B cell (primary cell): ENCODE measurements at regions not wholly inside any gene's neighbourhood (a gene's known extent, or its start where the extent isn't known, plus 50 kb on each side); places are given as distances from the start of the nearest gene placed in this dataset.

Source experiments
- ATAC-seq: fragments of 200-7000 bp; cut with Tn5 transposase; one replicate; pipeline ENCODE4 v1.10.0; 2021; ENCODE audit warnings: low read depth, mild to moderate bottlenecking, moderate number of reproducible peaks, moderate library complexity
- CTCF ChIA-PET: fragments of 350-600 bp; sonication (Branson Sonifier 250); formaldehyde crosslinking; loops from one replicate; lab custom pipeline; 2021; ENCODE audit warnings: antibody characterized with exemption, inconsistent platforms; lab: Charles Lee
- POLR2A ChIA-PET: fragments of 350-600 bp; sonication (Branson Sonifier 250); formaldehyde crosslinking; loops from one replicate; lab custom pipeline; 2021; ENCODE audit warnings: antibody characterized with exemption; lab: Charles Lee
- DNase-seq: peaks from one replicate; pipeline ENCODE4 v3.0.0; 2013
- H2AFZ ChIP-seq: 2 replicates; pipeline ENCODE4 v1.6.1; 2012; ENCODE audit warnings: mild to moderate bottlenecking, low read depth, low read length; ENCODE audit not compliant: insufficient read depth, poor library complexity, severe bottlenecking
- H3K27ac ChIP-seq, 2 donors: 1 replicate in 1 of 2; 2 replicates in 1 of 2; pipeline ENCODE4 v1.5.1; 2012 to 2013; ENCODE audit warnings: low read length in 2 of 2, mild to moderate bottlenecking in 2 of 2, moderate library complexity in 1 of 2
- H3K27me3 ChIP-seq, 4 experiments: fragments of 200-600 bp in 1 of 4; sonication (generic) in 1 of 4; replicated peaks in 1 of 4; 1 replicate in 2 of 4; 2 replicates in 2 of 4; pipeline versions ENCODE4 v1.6.1 to v1.7.0; 2013 to 2016; ENCODE audit warnings: low read length in 3 of 4, mild to moderate bottlenecking in 2 of 4, mixed read lengths in 1 of 4, moderate library complexity in 1 of 4; ENCODE audit not compliant: insufficient read depth in 4 of 4, control insufficient read depth in 3 of 4; ENCODE audit errors: control extremely low read depth in 1 of 4
- H3K36me3 ChIP-seq, 2 experiments: replicated peaks in 1 of 2; 1 replicate in 1 of 2; 2 replicates in 1 of 2; pipeline versions ENCODE4 v1.6.1 to v1.7.1; 2013; ENCODE audit warnings: low read length in 1 of 2; ENCODE audit not compliant: insufficient read depth in 2 of 2, control insufficient read depth in 1 of 2; ENCODE audit errors: control extremely low read depth in 1 of 2, extremely low read depth in 1 of 2
- H3K4me1 ChIP-seq, 2 donors: fragments of 200-600 bp in 1 of 2; sonication (generic) in 1 of 2; 1 replicate in 1 of 2; 2 replicates in 1 of 2; pipeline versions ENCODE4 v1.5.1 to v1.6.1; 2013 to 2017; ENCODE audit warnings: low read length in 2 of 2; ENCODE audit not compliant: control insufficient read depth in 2 of 2, insufficient read depth in 2 of 2
- H3K4me2 ChIP-seq: replicated peaks from 2 replicates; pipeline ENCODE3; 2012; ENCODE audit warnings: mild to moderate bottlenecking, low read depth, low read length; ENCODE audit not compliant: poor library complexity, severe bottlenecking
- H3K4me3 ChIP-seq, 5 experiments: fragments of 200-600 bp in 1 of 5; sonication (generic) in 1 of 5; 1 replicate in 3 of 5; 2 replicates in 2 of 5; pipeline versions ENCODE4 v1.5.1 to v1.7.0; 2011 to 2016; ENCODE audit warnings: low read length in 4 of 5, mild to moderate bottlenecking in 4 of 5, low read depth in 2 of 5, control low read depth in 1 of 5, moderate library complexity in 1 of 5; ENCODE audit not compliant: insufficient read depth in 1 of 5; ENCODE audit errors: control extremely low read depth in 1 of 5, extremely low read depth in 1 of 5
- H3K79me2 ChIP-seq: fragments of 200-600 bp; sonication (generic); one replicate; pipeline ENCODE4 v1.6.0; 2016; ENCODE audit warnings: low read length; ENCODE audit not compliant: control insufficient read depth, insufficient read depth
- H3K9ac ChIP-seq: fragments of 200-600 bp; sonication (generic); 2 replicates; pipeline ENCODE4 v1.6.1; 2017; ENCODE audit warnings: mild to moderate bottlenecking, low read length, moderate library complexity
- H3K9me3 ChIP-seq, 3 donors: one replicate each; pipeline versions ENCODE4 v1.6.1 to v1.7.1; 2013; ENCODE audit warnings: low read length in 2 of 3; ENCODE audit not compliant: control insufficient read depth in 2 of 3, insufficient read depth in 1 of 3; ENCODE audit errors: control extremely low read depth in 1 of 3
- H4K20me1 ChIP-seq: 2 replicates; pipeline ENCODE4 v1.6.0; 2012; ENCODE audit warnings: mild to moderate bottlenecking, low read length; ENCODE audit not compliant: insufficient read depth, control insufficient read depth, poor library complexity, severe bottlenecking
- H3K27ac Mint-ChIP-seq: one replicate; pipeline ENCODE4 v1.8.0; 2021; ENCODE audit warnings: mixed read lengths
- H3K27me3 Mint-ChIP-seq: one replicate; pipeline ENCODE4 v1.8.0; 2021; ENCODE audit warnings: mixed read lengths
- H3K4me1 Mint-ChIP-seq: one replicate; pipeline ENCODE4 v1.8.0; 2021; ENCODE audit warnings: mixed read lengths
- H3K4me3 Mint-ChIP-seq: one replicate; pipeline ENCODE4 v1.8.0; 2021; ENCODE audit warnings: mixed read lengths
- H3K9me3 Mint-ChIP-seq: one replicate; pipeline ENCODE4 v1.8.0; 2022; ENCODE audit warnings: mixed read lengths; ENCODE audit not compliant: insufficient read depth
- CTCF ChIP-seq: fragments of 200-600 bp; IDR thresholded peaks from one replicate; pipeline ENCODE4 v1.8.0; 2022; ENCODE audit warnings: antibody characterized with exemption, mild to moderate bottlenecking
- EZH2 ChIP-seq: IDR thresholded peaks from 2 replicates; pipeline ENCODE4 v1.6.1; 2012; ENCODE audit warnings: borderline replicate concordance, low read depth, mild to moderate bottlenecking, moderate library complexity, low read length; ENCODE audit not compliant: insufficient read depth, poor library complexity, severe bottlenecking
- WGBS: methylation state at CpG from one replicate; pipeline ENCODE4 v1.1.5; 2013; ENCODE audit warnings: missing lambda C conversion rate; ENCODE audit not compliant: insufficient coverage; 5-methylcytosine and 5-hydroxymethylcytosine counted together
- intact Hi-C: fragments of 100-400 bp; cut with micrococcal nuclease; formaldehyde crosslinking; loops from one replicate; pipeline ENCODE4 v1.10.0; 2022

- DNase-seq (no peak), ATAC-seq (no peak)
- H3K27me3 Mint-ChIP-seq: no peaks in the 10 kb centered on the region
- Histone ChIP-seq H3K79me2 (no peaks in the 10 kb centered on the region), H3K4me3 (no peak overlapping the region), H3K4me2 (no peak overlapping the region), H3K27me3 (no peaks in the 10 kb centered on the region), H3K9me3 (peaks cover 0 to 10% (median 0%) of the 10 kb centered on the region in 3 donors), H2AFZ (no peak overlapping the region), H3K27ac (no peak overlapping the region), H3K4me1 (no peaks in the 10 kb centered on the region), H3K9ac (no peak overlapping the region), H4K20me1 (no peaks in the 10 kb centered on the region), H3K36me3 (no peaks in the 10 kb centered on the region)
- peaks cover 8% of the 10 kb centered on the region for H3K9me3 Mint-ChIP-seq
- intact Hi-C loops: no loop called here
- WGBS: 84% methylated on average over 11 of the region's 12 CpGs
- ChIA-PET CTCF (no interaction called here), POLR2A (no interaction called here)
- no peak overlapping the region for H3K4me3 Mint-ChIP-seq
- H3K4me1 Mint-ChIP-seq: no peaks in the 10 kb centered on the region
- TF ChIP-seq CTCF (no peak), EZH2 (no peak)
- no peak overlapping the region for H3K27ac Mint-ChIP-seq
These were observed 1383.0 kb upstream of the TENM3 start for GRCh38 chr4:180860089-180860720.

- 97% methylated on average over 9 of the region's 11 CpGs for WGBS
- H3K4me1 Mint-ChIP-seq: no peaks in the 10 kb centered on the region
- intact Hi-C loops: no loop called here
These were observed 1381.6 kb upstream of the TENM3 start for GRCh38 chr4:180861651-180862050.

More at GRCh38 chr4:180861651-180862050, 1381.6 kb upstream of the TENM3 start:
- Histone ChIP-seq H3K9ac (no peak overlapping the region), H3K4me1 (no peaks in the 10 kb centered on the region), H4K20me1 (no peaks in the 10 kb centered on the region), H3K4me3 (no peak overlapping the region), H3K36me3 (no peaks in the 10 kb centered on the region), H2AFZ (no peak overlapping the region), H3K9me3 (peaks cover 0 to 19% (median 0%) of the 10 kb centered on the region in 3 donors), H3K27me3 (no peaks in the 10 kb centered on the region), H3K79me2 (no peaks in the 10 kb centered on the region), H3K27ac (no peak overlapping the region), H3K4me2 (no peak overlapping the region)
- POLR2A ChIA-PET: no interaction called here
- no peak for DNase-seq
- Mint-ChIP-seq H3K27me3 (no peaks in the 10 kb centered on the region), H3K9me3 (peaks cover 8% of the 10 kb centered on the region), H3K4me3 (no peak overlapping the region), H3K27ac (no peak overlapping the region)
- no peak for ATAC-seq
- CTCF ChIA-PET: no interaction called here
- no peak for TF ChIP-seq CTCF
- no peak for TF ChIP-seq EZH2
